HG03575 (cell line): ENCODE measurements at regions not wholly inside any gene's neighbourhood (a gene's known extent, or its start where the extent isn't known, plus 50 kb on each side); places are given as distances from the start of the nearest gene placed in this dataset.
"Not testable (repeated sequence)": the region's sequence is repeated elsewhere in the genome, so short reads cannot be mapped to it uniquely, and the experiment has no call there.

Source experiments
- ATAC-seq: cut with Tn5 transposase; IDR thresholded peaks from one replicate; pipeline ENCODE4 v1.9.1; 2021; ENCODE audit not compliant: unreplicated experiment, insufficient number of reproducible peaks, low FRiP score; ENCODE audit errors: extremely low read depth

- no peak for ATAC-seq
These were observed 170.4 kb downstream of the PTPRC start for GRCh38 chr1:198809247-198809646.

- ATAC-seq: no peak
These were observed 172.6 kb downstream of the PTPRC start for GRCh38 chr1:198811449-198811848.

- ATAC-seq: no peak
These were observed 184.8 kb downstream of the PTPRC start for GRCh38 chr1:198823626-198824025.

- ATAC-seq: no peak
These were observed 186.4 kb downstream of the PTPRC start for GRCh38 chr1:198825254-198825653.

- no peak for ATAC-seq
These were observed 190.5 kb downstream of the PTPRC start for GRCh38 chr1:198829356-198829755.

- no peak for ATAC-seq
These were observed 191.1 kb downstream of the PTPRC start for GRCh38 chr1:198829944-198830343.

- no peak for ATAC-seq
These were observed 191.6 kb downstream of the PTPRC start for GRCh38 chr1:198830412-198830811.

- ATAC-seq: no peak
These were observed 195.1 kb downstream of the PTPRC start for GRCh38 chr1:198833706-198834503.

GRCh38 chr1:198837278-198838021 is 198.6 kb downstream of the PTPRC start:
- no peak for ATAC-seq

- ATAC-seq: no peak
These were observed 199.1 kb downstream of the PTPRC start for GRCh38 chr1:198838022-198838342.

- ATAC-seq: no peak
These were observed 202.6 kb downstream of the PTPRC start for GRCh38 chr1:198841477-198841876.

- ATAC-seq: no peak
These were observed 203.8 kb downstream of the PTPRC start for GRCh38 chr1:198842686-198843085.

GRCh38 chr1:198845271-198845670 is 206.4 kb downstream of the PTPRC start:
- ATAC-seq: no peak

- no peak for ATAC-seq
These were observed 207.0 kb downstream of the PTPRC start for GRCh38 chr1:198845851-198846250.

- ATAC-seq: no peak
These were observed 207.7 kb downstream of the PTPRC start for GRCh38 chr1:198846556-198846955.

GRCh38 chr1:198848206-198848605 is 209.4 kb downstream of the PTPRC start:
- ATAC-seq: no peak

GRCh38 chr1:198848649-198849048 is 209.8 kb downstream of the PTPRC start:
- no peak for ATAC-seq

- ATAC-seq: no peak
These were observed 210.3 kb downstream of the PTPRC start for GRCh38 chr1:198849093-198849492.

- ATAC-seq: no peak
These were observed 211.4 kb downstream of the PTPRC start for GRCh38 chr1:198850196-198850595.

- not testable (repeated sequence) for ATAC-seq
These were observed 212.1 kb downstream of the PTPRC start for GRCh38 chr1:198850966-198851365.
